HUDEP-2 (cell line): ENCODE measurements at regions not wholly inside any gene's neighbourhood (a gene's known extent, or its start where the extent isn't known, plus 50 kb on each side); places are given as distances from the start of the nearest gene placed in this dataset.
A peak's percentile ranks its signal among the peaks of the same experiment; 100 is the strongest.
"Not testable (repeated sequence)": the region's sequence is repeated elsewhere in the genome, so short reads cannot be mapped to it uniquely, and the experiment has no call there.

ENCODE experiments used
- DNase-seq, 76 experiments: peaks; one replicate each; lab custom pipeline; 2025; ENCODE audit not compliant: unreplicated experiment in 76 of 76; lab: John Stamatoyannopoulos, UW

- no peak for DNase-seq
These were observed 905.6 kb downstream of the TSN start for GRCh38 chr2:122660786-122661634.

- no peak for DNase-seq
These were observed 908.2 kb downstream of the TSN start for GRCh38 chr2:122663620-122664019.

- no peak for DNase-seq
These were observed 914.2 kb downstream of the TSN start for GRCh38 chr2:122669627-122670026.

GRCh38 chr2:122670897-122671296, 915.4 kb downstream of the TSN start:
- no peak for DNase-seq

- no peak for DNase-seq
These were observed 925.2 kb downstream of the TSN start for GRCh38 chr2:122680662-122681061.

- DNase-seq: no peak
These were observed 926.2 kb downstream of the TSN start for GRCh38 chr2:122681626-122682025.

GRCh38 chr2:122682356-122682755, 926.9 kb downstream of the TSN start:
- no peak for DNase-seq

- no peak for DNase-seq
These were observed 927.6 kb downstream of the TSN start for GRCh38 chr2:122683018-122683417.

- no peak for DNase-seq
These were observed 937.1 kb downstream of the TSN start for GRCh38 chr2:122692400-122693083.

- DNase-seq: no peak
These were observed 942.0 kb downstream of the TSN start for GRCh38 chr2:122697415-122697814.

- DNase-seq: no peak
These were observed 948.2 kb downstream of the TSN start for GRCh38 chr2:122703676-122704075.

GRCh38 chr2:122704109-122704563, 948.7 kb downstream of the TSN start:
- no peak for DNase-seq

- DNase-seq: no peak
These were observed 950.3 kb downstream of the TSN start for GRCh38 chr2:122705746-122706145.

GRCh38 chr2:122706757-122707223, 951.3 kb downstream of the TSN start:
- no peak for DNase-seq

- DNase-seq: no peak
These were observed 951.9 kb downstream of the TSN start for GRCh38 chr2:122707224-122707824.

GRCh38 chr2:122710049-122710448, 954.6 kb downstream of the TSN start:
- peak in 4 of 76 experiments; percentile 3 to 42 (median 7) for DNase-seq

- no peak for DNase-seq
These were observed 958.3 kb downstream of the TSN start for GRCh38 chr2:122713800-122714199.

- not testable (repeated sequence) for DNase-seq
These were observed 965.4 kb downstream of the TSN start for GRCh38 chr2:122720822-122721221.

GRCh38 chr2:122734766-122735424, 979.4 kb downstream of the TSN start:
- DNase-seq: no peak

GRCh38 chr2:122736279-122736678, 980.8 kb downstream of the TSN start:
- peak in 30 of 76 experiments; percentile 0 to 84 (median 24) for DNase-seq
